Prostate gland (tissue), 2 donors: ENCODE measurements at regions not wholly inside any gene's neighbourhood (a gene's known extent, or its start where the extent isn't known, plus 50 kb on each side); places are given as distances from the start of the nearest gene placed in this dataset.

ENCODE experiments used
- CTCF ChIP-seq, 4 experiments: fragments of 200-600 bp in 2 of 4; fragments of 450-650 bp in 2 of 4; sonication (generic) in 2 of 4; IDR thresholded peaks; 1 replicate in 3 of 4; 2 replicates in 1 of 4; pipeline ENCODE4 v1.5.1; 2016 to 2019; ENCODE audit warnings: antibody characterized with exemption in 4 of 4, mild to moderate bottlenecking in 2 of 4, moderate library complexity in 2 of 4
- POLR2A ChIP-seq: fragments of 450-650 bp; IDR thresholded peaks from one replicate; pipeline ENCODE4 v1.6.1; 2016; ENCODE audit warnings: antibody characterized with exemption, mild to moderate bottlenecking
- POLR2AphosphoS5 ChIP-seq: sonication (generic); formaldehyde crosslinking; IDR thresholded peaks from one replicate; pipeline ENCODE4 v1.6.1; 2017; ENCODE audit warnings: antibody characterized with exemption

GRCh38 chr1:99084562-99084961 lies 79.9 kb upstream of the PLPPR5 start:
- TF ChIP-seq CTCF (IDR thresholded peaks at IDR 0.05) (no peak), POLR2AphosphoS5 (no peak), POLR2A (no peak)
